RPMI7951 (cell line): ENCODE measurements at regions not wholly inside any gene's neighbourhood (a gene's known extent, or its start where the extent isn't known, plus 50 kb on each side); places are given as distances from the start of the nearest gene placed in this dataset.
A peak's percentile ranks its signal among the peaks of the same experiment; 100 is the strongest.

Experiments used
- DNase-seq: peaks from one replicate; pipeline ENCODE4 v3.0.0-alpha.2; 2012; ENCODE audit warnings: low read depth

DNA sequence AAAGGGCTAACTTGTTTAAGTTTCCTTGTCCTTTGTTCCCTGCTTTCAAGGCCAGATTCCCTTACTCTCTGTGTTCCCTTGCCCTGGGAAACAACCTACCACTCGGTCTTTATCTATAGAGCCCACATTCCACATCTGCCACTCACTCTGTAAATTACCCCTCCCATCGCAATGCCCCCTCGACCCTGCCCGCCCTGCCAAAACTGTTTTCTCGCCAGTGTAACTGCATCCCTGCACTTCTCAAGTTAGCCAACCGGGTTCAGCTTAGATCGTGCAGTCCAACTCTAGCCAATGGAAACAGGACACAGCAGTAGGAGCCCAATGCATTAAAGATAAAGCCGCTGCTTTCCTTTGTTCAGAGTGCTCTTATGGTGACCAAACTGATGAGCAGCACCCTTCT lies 263.6 kb downstream of the TBL1XR1 start:
- DNase-seq, result no peak

DNA sequence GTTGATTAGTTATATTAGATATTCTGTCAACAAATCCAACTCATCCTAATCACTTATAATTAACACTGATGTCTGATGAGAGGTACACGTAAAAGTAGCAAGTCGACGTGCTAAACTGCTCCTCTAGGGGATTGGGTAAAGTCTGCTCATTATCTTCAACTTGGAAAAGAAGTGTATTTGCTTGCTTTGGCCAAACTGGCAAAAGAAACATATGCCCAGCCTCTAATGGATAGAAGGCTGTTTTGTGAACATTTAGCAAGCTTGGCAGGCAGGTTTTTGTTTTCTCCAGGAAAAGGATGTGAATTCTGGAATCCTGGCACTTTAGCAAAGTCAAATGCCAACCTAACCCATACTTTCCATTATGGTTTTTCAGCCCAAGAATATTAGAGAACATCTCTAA lies 264.8 kb downstream of the TBL1XR1 start:
- no peak for DNase-seq

DNA sequence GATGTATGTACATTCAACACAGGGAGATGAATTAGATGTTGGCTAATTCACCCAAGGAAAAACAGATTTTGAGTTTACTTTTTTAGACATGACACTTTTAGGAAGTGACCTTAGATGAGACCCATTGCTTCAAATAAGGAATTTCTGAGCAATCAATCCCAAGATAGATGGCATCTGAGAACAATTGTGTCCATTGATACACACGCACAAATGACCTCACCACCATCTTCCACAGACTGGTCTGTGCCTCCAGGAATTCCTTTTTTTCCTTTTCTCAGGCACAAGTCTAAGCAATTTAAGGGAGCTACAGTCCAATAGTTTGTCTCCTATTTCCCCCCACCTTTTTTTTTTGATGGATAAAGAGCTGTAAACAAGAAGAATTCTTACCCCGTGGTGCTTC lies 265.3 kb downstream of the TBL1XR1 start:
- peak; percentile 16 for DNase-seq

DNA sequence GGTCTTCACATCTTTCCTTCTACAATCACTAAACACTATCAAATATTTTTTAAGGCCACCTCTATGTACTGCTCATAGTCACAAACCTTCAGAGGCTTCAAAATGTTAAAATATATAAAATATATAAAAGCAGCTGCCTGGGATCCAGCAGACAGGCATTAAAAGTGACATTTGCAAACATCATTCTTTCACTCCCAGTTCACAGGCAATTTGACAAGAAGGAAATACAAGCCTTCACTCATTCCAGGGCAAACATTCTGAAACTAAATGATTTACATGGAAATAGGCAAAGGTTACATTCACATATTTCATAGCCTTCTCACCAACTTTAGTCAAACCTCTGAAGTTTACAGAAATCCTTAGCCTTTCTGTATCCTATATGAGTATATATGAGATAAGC lies 266.3 kb downstream of the TBL1XR1 start:
- DNase-seq, result no peak

- DNase-seq, result no peak
Measured at GRCh38 chr3:176928582-176928931, 268.7 kb downstream of the TBL1XR1 start.

DNA sequence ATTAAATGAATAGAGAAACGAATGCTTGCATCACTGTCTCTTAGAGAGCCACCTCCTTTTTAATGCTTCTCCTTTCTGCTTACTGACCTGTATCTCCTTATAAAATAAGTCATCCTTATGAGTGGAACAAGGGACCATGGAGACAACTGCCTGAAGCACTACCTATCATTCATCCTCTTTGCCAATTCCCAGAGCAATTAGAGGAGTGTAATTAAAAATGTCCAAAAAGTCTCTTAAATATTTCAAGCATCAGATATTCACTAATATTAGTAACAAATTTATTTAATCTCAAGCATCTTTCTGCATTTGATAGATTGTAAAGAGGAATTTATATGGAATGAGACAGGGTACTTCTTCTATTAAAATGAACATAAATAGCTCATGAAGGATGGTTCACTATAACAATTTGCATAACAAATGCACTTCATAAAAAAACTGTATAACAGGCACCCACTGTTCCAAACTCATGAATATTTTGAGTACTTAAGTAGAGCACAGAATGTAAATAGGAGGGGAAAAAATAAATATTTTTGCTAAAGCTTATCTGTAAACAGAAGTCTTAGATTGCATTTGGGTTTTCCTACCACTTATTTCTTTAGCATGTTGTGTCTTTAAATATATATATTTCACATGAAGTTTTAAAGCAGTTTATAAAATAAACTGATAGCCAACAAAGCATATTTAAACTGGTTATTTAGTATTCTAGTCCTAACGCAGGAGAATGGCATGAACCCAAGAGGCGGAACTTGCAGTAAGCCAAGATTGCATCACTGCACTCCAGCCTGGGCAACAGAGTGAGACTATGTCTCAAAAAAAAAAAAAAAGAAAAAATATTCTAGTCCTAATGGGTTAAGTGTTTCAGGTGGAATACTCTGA lies 269.3 kb downstream of the TBL1XR1 start:
- DNase-seq, result no peak

DNA sequence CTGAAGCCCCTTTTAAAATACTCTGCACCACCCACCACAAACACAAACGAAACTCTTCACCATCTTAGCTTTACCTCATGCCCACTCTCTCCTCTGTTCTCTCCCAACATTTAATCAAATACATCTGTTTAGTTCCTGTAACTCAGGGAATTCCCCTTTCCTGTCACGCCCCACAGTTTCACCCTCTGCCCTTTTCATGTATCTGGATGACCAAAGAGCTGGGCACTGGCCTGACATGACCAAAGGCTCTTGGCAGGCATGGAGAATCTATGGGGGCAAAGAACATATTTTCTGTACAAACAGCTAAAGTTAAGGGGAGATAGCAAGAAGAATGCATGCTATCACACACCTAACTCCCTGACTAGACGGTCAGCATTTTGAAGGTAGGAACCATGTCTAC lies 270.0 kb downstream of the TBL1XR1 start:
- no peak for DNase-seq

GRCh38 chr3:176926688-176927087 lies 270.6 kb downstream of the TBL1XR1 start:
- DNase-seq, result no peak

- no peak for DNase-seq
Measured at GRCh38 chr3:176926034-176926433, 271.2 kb downstream of the TBL1XR1 start.

- no peak for DNase-seq
Measured at GRCh38 chr3:176920766-176921160, 276.5 kb downstream of the TBL1XR1 start.

- peak; percentile 44 for DNase-seq
Measured at GRCh38 chr3:176919836-176920765, 277.2 kb downstream of the TBL1XR1 start.

DNA sequence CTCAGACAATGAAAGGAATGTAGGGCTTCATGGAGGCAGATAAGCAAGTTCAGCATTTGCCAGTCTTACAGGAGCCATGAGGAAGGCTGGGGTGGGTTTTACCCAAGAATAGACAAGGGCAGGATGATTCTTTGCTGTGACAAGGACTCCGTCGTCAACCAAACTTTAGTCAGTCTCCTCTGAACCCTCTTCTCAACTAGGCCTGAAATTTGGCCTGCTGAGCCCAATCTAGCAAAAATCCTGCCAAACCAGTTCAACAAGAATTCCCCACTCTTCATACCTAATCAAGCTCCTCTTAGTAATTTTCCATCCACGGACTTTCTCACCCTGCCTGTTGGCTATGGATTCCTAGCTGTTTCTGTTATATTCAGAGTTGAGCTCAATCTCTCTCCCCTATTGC lies 280.5 kb downstream of the TBL1XR1 start:
- no peak for DNase-seq

- no peak for DNase-seq
Measured at GRCh38 chr3:176914764-176915163, 282.5 kb downstream of the TBL1XR1 start.

- DNase-seq, result no peak
Measured at GRCh38 chr3:176911579-176911978, 285.7 kb downstream of the TBL1XR1 start.

DNA sequence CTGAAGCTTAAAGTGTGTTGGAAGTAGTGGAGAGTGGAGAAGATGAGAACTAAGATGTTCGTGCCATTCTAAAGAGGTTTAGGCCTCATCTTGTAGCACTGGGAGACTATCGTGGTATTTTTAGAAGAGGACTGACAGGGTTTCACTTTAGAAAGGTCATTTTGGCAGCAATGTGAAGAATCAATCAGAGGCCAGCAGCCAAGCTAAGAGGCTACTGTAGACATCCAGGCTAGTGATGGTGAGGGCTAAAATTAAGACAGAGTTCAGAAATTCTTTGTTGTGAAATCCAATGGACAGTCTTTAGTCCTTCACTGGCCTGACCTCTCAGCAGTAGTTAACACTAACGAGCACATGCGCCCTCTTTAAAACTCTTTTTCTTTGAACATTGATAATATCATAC lies 288.2 kb downstream of the TBL1XR1 start:
- DNase-seq, result no peak

DNA sequence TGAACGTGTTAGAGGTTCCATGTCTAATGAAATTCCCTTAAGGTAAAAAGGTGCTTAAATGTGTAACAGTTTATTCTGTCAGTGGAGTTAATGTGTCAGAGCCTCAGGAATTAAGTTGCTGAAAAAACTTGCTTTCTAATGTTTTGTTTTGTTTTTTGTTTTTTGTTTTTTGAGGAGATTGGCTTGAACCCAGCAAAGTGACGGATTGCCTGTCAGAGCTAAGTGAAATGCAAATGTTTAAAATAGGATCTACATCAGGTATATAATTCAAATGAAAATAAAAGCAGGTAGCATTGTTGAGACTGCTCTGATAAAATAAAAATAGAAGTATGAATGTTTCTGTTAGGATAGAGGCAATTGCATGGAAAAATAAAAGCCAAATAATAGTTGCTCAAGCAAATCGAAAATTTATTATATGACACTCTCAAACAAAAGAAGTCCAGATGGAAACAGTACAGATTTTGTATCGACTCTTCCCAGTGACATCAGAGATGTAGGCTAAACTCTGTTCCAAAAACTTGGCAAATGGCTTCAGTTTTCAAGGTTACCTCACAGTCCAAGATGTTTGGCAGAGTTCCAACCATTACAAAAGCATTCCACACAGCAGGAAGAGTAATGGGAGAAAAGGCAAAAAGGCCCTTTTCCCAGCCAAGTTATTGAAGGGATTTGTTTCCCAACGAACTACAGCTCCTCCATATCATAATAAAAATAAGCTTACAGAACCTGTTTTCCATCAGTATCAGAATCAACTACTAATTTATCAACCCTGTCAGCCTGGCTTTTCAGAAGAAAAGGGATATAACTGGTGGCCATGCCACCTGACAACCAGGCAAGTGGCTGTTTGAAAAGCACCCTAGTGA lies 291.0 kb downstream of the TBL1XR1 start:
- DNase-seq, result peak; percentile 24

- DNase-seq, result no peak
Measured at GRCh38 chr3:176905331-176905730, 292.0 kb downstream of the TBL1XR1 start.

DNA sequence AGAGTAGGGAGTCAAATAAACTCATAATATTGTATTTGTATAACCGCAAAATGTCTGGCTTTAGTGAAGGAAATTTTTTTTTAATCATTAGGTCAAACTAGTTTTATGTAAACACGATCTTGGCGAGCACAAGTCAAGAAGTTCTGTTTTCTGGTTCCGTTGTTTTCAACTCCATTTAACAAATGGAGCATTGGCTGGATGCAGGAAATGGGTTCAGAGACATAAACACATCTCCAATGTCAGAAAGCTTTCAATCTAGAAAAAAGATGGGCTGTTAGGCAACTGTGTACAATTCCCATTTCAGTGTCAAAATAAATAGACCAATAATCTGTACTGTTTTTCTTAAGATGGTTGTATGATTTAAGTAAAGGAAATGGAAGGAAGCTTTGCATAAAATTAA lies 292.8 kb downstream of the TBL1XR1 start:
- DNase-seq, result no peak

GRCh38 chr3:176896640-176897039 lies 300.6 kb downstream of the TBL1XR1 start:
- DNase-seq, result no peak

DNA sequence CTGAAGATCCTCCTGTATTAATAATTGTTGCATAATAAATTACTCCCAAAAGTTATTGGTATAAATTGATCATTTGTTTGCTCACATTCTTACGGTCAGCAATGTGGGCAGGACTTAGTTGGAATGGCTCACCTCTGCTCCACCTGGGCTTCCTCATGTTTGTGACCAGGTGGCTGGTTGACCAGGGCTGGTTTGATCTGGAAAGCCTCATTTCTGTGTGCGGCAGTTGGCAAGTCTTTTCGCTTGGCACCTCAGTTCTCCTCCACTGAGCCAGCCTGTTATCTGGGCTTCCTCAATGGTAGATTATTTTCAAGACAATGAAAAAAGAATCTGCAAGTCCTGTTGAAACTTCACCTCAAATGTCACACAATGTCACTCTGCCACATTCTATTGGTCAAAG lies 301.1 kb downstream of the TBL1XR1 start:
- no peak for DNase-seq

DNA sequence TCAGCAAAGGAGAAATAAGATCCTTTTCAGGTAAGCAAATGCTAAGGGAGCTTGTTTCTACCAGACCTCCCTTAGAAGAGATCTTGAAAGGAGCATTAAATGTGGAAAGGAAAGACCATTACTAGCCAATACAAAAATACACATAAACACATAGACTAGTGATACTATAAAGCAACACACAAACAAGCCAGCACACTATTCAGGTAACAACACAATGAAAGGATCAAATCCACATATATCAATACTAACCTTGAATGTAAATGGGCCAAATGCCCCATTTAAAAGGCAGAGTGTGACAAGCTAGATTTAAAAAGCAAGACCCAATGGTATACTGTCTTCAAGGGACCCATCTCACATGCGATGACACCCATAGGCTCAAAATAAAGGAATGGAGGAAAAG lies 317.6 kb downstream of the TBL1XR1 start:
- no peak for DNase-seq

GRCh38 chr3:176873261-176873660 lies 324.0 kb downstream of the TBL1XR1 start:
- no peak for DNase-seq
